Spleen (tissue), 7 donors: ENCODE measurements at regions not wholly inside any gene's neighbourhood (a gene's known extent, or its start where the extent isn't known, plus 50 kb on each side); places are given as distances from the start of the nearest gene placed in this dataset.

Experiments used
- POLR2A ChIP-seq, 3 donors: fragments of 450-650 bp; IDR thresholded peaks; one replicate each; pipeline ENCODE4 v1.5.1; 2017; ENCODE audit warnings: antibody characterized with exemption in 3 of 3, mild to moderate bottlenecking in 1 of 3
- TF ChIP-seq, protein P1 (sequence below), 11 experiments: fragments of 200-600 bp in 7 of 11; fragments of 450-650 bp in 4 of 11; sonication (generic) in 4 of 11; IDR thresholded peaks in 8 of 11; conservative IDR thresholded peaks in 3 of 11; 1 replicate in 7 of 11; 2 replicates in 4 of 11; pipeline versions ENCODE4 v1.4.0 to v1.8.0; 2016 to 2021; ENCODE audit warnings: antibody characterized with exemption in 11 of 11, inconsistent platforms in 4 of 11, mild to moderate bottlenecking in 1 of 11
- donor health status: DM: no; HTN: no; CAD: no; lungs with moderate emphysema.
- donor health status: DM: no; HTN: no; CAD: no.
- donor health status: DM: no; HTN: no; CAD: no.

- TF ChIP-seq, protein P1, sequence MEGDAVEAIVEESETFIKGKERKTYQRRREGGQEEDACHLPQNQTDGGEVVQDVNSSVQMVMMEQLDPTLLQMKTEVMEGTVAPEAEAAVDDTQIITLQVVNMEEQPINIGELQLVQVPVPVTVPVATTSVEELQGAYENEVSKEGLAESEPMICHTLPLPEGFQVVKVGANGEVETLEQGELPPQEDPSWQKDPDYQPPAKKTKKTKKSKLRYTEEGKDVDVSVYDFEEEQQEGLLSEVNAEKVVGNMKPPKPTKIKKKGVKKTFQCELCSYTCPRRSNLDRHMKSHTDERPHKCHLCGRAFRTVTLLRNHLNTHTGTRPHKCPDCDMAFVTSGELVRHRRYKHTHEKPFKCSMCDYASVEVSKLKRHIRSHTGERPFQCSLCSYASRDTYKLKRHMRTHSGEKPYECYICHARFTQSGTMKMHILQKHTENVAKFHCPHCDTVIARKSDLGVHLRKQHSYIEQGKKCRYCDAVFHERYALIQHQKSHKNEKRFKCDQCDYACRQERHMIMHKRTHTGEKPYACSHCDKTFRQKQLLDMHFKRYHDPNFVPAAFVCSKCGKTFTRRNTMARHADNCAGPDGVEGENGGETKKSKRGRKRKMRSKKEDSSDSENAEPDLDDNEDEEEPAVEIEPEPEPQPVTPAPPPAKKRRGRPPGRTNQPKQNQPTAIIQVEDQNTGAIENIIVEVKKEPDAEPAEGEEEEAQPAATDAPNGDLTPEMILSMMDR (IDR thresholded peaks at IDR 0.05 in 8 of 11, conservative IDR thresholded peaks at IDR 0.05 in 3 of 11), result no peak
- no peak for TF ChIP-seq POLR2A (IDR thresholded peaks at IDR 0.05)
Measured at GRCh38 chr6:66986940-66987339, 1279.9 kb upstream of the EYS start.
